Esophagus squamous epithelium (tissue), 4 donors: ENCODE measurements at regions not wholly inside any gene's neighbourhood (a gene's known extent, or its start where the extent isn't known, plus 50 kb on each side); places are given as distances from the start of the nearest gene placed in this dataset.

ENCODE experiments used
- CTCF ChIP-seq, 6 experiments: fragments of 450-650 bp in 4 of 6; fragments of 200-600 bp in 2 of 6; sonication (generic) in 2 of 6; IDR thresholded peaks; one replicate each; pipeline ENCODE4 v1.5.1; 2016 to 2019; ENCODE audit warnings: antibody characterized with exemption in 6 of 6, mild to moderate bottlenecking in 4 of 6, moderate library complexity in 4 of 6
- POLR2A ChIP-seq, 4 donors: fragments of 450-650 bp; IDR thresholded peaks; one replicate each; pipeline ENCODE4 v1.6.1; 2017; ENCODE audit warnings: antibody characterized with exemption in 4 of 4, mild to moderate bottlenecking in 4 of 4, moderate library complexity in 3 of 4

- TF ChIP-seq POLR2A (IDR thresholded peaks at IDR 0.05) = no peak
- no peak for TF ChIP-seq CTCF (IDR thresholded peaks at IDR 0.05)
Measured at GRCh38 chrX:122850326-122850725, 333.8 kb upstream of the GRIA3 start.
